HUDEP-2 (cell line): ENCODE measurements at regions not wholly inside any gene's neighbourhood (a gene's known extent, or its start where the extent isn't known, plus 50 kb on each side); places are given as distances from the start of the nearest gene placed in this dataset.
"Not testable (repeated sequence)": the region's sequence is repeated elsewhere in the genome, so short reads cannot be mapped to it uniquely, and the experiment has no call there.

Source experiments
- DNase-seq, 76 experiments: peaks; one replicate each; lab custom pipeline; 2025; ENCODE audit not compliant: unreplicated experiment in 76 of 76; lab: John Stamatoyannopoulos, UW

DNA sequence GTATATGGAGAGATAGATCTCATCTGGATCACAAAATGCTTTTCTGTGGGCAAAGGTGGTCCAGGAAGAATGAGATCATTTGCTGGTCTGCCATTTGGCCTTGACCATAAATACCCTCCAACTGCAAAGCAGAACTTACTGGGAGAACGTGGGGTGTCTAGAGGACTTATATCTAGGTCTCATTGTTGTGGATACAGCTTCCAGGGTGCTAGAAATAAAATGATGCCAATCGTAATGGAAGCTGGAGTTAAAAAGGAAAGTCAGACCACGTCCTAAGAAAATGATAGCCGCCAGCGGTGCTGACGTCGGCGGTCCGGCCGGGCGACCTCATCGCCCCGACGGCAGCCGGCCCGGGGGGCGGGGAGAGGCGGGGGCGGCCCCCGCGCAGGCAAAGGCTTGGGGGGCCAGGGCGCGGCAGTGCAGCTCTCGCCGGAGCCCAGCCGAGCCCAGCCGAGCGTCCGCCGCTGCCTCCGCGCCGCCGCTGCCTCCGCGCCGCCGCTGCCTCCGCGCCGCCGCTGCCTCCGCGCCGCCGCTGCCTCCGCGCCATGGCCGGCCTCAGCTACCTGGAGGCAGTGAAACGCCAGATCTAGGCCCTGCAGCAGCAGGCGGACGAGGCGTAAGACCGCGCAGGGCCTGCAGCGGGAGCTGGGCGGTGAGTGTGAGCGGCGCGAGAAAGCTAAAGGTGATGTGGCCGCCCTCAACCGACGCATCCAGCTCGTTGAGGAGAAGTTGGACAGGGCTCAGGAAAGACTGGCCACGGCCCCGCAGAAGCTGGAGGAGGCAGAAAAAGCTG, 89.5 kb downstream of the EOMES start:
- peak in 4 of 76 experiments; percentile 0 to 2 (median 2) for DNase-seq

DNA sequence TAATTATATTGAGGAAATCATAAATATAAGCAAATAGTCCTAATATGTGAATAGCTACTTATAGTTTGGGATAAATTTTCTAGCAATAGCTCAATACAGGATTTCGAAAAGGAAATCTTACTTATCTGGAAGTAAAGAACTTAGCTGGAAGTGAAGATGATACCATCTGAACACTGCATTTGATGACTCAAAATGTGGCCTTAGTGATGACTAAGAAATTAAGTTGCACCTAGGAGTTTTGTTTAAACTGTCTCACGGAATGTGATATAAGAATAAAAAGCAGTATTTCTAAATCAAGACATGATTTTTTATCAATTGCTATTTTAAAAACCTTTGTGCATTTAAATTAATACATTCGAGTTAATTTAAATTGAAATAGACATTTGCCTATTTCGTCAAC, 91.2 kb downstream of the EOMES start:
- DNase-seq = no peak

DNA sequence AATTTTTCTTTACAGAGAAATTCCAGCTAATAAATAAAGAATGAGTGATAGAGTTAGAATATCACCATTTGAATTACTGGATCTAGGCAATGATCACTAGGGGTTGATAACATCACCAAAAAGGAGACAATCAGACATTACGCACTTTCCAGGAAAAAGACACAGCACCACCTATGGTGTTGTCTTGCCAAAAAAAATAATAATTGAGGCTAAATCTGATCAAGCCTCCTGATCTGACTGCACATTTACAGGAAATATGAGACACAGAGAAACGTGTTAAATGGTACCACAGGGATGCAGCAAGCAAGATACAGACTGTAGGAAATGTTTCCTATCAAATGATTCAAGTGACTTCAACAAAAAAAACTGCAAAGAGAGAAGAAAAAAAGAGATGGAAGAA, 92.8 kb downstream of the EOMES start:
- no peak for DNase-seq

DNA sequence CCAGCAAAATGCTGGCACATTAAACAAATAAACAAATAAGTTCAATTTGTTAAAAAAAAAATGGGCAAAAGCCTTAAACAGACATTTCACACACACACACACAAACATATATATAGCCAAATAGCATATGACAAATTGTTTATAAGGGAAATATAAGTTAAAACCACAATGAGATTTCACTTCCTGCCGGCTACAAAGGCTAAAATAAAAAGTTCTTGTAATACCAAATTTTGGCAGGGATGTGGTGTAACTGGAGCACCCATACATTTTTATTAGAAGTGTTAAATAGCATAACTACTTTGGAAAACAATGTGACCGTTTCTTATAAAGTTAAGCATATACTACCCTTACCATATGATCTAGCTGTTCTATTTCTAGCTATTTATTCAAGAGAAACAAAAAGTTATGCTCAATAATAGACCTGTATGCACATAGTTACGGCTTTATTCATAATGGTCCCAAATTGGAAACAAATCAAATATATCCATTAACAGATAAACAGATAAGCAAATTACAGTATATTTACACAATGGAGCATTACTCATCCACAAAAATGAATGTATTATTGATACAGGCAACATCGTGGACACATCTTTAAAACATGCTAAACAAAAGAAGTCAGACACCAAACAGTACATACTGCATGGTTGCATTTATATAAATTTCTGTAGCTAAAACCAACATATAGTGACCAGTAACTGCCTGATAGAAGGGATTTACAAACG, 93.9 kb downstream of the EOMES start:
- DNase-seq = no peak

DNA sequence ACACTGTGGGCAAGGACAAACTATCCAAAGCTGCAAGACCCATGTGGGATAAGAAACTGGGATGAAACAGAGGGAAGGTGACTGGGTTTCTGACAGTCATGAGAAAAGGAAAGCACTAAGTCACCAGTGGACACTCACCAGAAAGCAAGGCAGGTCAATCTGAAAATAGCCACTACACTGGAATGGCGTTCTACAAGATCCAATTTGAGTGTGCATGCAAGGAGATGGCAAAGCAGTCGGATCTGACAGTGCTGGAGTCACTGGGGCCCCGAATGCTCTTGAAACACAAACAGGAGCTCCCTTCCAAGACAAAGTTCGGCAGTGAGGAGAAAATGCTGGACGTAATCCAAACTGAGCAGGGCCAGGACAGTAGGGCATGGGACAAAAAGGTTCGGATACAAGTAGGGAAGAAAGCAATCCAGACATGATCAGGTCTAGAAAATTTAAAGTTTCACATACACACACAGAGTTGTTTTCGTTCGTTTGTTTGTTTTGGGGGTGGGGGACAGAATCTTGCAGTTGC, 95.5 kb downstream of the EOMES start:
- DNase-seq = no peak

DNA sequence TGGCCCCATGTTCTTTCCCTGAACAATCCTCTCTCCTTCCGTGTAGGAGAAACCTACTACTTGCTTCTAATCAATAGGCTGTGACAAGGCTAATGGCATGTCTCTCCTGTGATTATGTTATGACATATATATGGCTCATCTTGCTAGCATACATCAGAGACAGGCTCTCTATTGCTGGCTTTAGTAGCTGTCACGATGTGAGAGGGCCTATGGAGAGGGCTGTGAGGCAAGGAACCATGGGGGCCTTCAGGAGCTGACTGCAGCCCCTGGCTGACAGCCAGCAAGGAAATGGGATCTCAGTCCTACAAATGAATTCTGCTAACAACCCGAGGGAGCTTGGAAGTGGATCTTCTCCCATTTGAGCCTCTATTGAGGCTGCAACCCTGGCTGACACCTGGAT, 96.3 kb downstream of the EOMES start:
- no peak for DNase-seq

DNA sequence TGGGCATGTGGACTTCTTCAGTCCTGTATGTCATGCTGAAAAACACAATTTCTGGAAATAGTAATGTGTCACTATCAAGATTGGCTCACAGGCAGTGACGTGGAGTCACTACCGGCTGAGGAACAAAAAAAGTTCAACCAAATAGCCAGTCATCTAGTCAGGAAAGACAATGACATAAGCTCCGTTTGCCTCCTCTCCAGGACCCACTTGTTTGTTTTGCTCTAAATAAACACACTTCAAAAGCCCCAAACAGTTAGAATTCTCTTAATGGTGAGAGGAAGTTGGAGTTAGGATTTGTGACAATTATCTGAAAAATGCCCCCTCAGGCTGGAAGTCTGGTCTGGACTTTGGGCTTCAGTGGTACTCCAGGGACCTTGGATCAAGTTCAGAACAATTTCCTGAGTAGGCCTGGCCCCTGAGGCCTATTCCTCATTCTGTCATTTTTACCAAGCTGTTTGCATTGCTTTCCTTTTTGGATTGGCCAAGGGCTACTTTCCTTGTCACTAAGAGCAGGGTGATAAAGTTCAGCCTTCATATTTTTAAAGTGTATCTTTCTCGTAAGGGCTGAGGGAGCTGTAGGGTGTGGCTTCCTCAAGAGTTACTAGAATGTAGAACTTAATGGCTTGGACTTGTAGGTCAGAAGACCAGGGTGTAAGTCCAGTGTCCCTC, 98.9 kb downstream of the EOMES start:
- no peak for DNase-seq

DNA sequence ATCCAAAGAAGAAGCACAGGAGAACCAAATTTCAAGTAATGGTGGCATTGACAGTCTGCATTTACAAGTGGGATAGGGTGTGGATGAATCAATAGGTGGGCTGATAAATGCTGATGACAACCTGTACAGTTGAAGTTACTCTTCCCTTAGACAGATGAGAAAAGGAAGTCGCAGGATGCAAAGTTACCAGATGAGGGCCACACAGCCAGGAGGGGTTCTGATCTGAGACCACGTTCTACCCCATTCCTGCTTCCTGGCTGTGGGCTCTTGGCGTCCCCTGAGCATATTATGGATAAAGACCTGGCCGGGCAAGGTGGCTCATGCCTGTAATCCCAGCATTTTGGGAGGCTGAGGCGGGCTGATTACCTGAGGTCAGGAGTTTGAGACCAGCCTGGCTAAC, 104.6 kb downstream of the EOMES start:
- DNase-seq = no peak

DNA sequence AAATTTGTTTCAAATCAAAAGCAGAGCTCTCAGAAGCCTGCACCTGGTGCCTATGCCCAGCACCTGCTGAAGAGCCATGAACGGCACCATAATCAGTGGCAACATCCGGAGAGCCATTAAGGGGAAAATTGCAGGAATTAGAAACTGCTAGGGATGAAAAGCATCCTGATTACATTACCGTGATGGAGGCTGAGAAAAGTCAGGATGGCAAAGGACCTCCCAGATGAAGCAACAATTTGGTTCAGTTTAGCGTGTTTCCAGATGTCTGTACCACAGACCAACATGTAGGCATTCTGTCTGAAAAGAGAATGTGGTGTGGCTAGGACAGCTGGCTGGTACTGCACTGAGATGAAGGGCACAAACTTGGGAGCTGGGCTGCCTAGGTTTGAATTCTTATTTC, 106.1 kb downstream of the EOMES start:
- no peak for DNase-seq

DNA sequence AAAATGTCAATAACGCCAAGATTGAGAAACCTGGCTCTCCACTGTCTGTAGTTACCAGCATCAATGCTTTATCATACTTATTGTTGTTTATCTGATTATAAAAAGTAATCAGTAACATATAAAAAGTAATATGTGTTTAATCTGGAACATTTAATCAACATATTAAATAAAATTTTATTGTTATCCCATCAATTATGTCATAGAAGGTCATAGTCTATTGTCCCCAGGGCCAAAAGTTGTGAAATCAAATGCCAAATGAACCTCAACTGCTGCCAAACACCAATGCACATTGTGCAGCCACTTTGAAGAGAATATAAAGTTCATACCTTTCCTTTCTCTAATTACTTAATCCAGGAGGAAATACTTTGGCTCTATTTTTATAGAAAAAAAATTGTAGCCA, 106.6 kb downstream of the EOMES start:
- DNase-seq = no peak

DNA sequence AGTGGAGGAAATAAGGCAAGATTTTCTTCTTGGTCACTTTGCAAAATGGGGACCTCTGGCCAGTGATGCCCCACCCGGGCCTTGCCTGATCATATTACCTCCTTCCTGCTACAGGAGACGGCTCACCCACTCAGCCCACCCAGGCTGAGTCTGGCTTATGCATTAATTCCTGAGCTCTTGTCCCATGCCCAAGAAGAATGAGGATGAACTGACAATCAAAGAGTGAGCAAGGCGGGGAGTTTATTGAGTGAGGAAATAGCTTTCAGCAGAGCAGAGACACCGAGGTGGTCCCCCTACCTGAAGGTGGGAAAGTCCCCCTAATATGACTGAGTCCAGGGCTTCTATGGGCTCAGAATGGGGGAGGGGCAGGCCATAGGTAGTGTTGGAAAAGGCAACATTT, 107.5 kb downstream of the EOMES start:
- DNase-seq = no peak

DNA sequence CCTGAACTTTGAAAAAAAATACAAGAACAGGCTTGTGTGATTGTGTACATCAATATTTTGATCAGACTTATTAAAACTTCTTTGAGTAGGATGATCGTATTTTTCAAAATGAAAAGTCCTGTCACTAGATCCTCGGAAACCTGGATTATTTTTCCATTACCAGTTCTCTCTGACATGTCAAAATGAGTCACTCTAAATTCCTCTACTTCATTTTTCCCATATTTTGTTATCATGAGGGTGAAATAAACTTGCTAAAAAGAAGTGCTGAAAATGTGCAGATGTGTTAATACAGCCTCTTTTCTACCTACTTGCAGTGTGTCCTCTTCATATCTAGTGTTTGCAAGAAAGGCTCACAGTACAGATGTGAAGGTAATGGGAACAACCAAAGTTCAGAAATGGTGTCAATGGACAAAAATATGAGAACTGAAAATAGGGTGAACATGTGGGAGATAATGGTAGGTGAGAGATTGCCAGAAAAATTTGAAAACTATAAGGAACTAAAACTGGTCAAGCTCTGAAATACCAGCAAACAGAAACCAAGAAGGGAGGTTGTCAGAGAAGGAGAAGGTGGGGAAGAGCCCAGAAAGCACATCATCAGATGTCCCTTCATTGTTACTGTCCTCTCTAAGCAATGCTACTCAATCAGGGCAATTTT, 108.2 kb downstream of the EOMES start:
- DNase-seq = no peak

DNA sequence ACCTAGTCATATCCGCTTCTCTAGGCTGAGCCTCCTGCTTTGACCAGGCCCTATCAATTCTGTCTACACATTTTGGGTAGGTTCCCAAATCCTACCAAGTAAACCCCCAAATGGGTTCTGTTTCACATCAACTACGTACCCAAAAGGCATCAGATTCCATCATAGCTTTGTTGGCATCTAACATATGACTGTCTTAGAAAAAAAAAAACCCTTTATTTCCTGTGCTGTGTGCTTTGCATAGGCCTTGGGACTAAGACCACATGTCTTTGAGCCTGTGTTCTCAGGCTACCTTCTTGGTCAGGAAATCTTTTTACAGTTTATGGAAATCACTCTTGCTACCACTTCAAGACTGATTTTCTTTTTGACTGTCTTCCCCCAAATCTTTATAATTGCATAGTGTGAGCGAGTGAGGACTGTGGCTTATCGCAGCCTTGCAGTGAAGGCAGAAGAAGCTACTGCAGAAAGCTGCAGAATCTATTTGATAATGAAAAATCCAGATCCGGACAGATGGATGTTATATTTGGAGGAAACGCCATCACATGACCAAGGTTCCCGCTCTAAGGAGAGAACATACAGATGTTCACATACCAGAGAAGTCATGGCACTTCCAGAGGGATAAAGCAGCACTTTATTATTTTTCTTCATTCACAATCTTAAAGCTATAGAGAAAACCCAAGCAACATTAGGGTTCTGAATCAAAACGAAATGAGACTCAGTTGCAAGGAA, 111.2 kb downstream of the EOMES start:
- no peak for DNase-seq

DNA sequence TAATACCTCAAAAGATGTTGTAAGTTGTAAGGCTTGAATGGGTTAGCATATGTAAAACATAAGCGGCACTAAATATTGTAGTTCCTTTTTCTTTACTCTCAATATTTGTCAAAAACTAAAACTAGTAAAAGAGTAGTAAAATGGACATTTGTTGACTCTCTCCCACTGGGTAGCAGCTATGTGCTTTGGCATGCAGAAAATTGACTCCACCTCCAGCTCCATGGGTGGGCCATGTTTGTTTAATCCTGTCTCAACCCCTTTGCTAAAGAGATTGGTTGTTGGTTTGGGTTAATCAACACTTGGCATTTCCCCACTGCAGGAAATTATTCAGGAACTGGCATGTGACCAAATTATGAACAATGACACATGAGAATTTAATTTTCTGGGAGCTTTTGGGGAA, 114.8 kb downstream of the EOMES start:
- no peak for DNase-seq

DNA sequence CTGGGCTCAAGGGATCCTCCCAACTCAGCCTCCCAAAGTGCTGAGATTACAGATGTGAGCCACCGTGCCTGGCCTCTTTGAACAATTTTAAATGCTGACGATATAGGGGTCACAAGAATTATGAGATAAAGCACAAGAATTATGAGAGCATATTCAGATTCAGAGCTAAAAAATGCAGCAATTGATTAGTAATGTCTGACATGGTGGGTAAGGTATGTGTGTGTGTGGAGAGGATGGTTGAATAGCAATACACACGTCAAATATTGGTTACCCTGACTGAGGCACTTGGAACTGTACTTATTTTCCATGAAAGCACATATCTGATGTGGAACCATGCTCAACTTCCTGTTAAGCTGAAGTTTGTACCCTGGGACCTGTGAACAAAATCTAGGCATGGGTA, 115.6 kb downstream of the EOMES start:
- no peak for DNase-seq

DNA sequence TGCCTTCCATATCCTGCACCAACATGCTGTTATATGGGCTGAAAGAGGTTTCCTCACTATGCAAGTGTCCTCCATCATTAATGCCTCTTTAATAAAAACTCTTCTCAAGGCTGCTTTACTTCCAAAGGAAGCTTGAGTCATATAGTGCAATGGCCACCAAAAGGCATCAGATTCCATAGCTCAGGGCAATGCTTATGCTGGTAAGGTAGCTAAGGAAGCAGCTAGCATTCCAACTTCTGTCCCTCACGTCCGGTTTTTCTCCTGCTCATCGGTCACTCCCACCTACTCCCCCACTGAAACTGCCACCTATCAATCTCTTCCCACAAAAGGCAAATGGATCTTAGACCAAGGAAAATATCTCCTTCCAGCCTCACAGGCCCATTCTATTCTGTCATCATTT, 117.1 kb upstream of the SLC4A7 start:
- not testable (repeated sequence) for DNase-seq

DNA sequence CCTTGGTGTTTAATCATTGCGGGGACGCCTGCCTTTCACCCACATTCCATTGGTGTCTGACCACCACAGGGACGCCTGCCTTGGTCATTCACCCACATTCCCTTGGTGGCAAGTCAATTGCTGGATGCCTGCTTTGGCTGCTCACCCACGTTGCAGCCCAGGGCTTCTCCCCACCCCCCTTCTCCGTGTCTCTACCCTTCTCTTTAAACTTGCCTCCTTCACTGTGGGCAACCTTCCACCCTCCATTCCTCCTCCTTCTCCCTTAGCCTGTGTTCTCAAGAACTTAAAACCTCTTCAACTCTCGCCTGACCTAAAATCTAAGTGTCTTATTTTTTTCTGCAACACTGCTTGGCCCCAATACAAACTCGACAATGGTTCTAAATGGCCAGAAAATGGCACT, 115.6 kb upstream of the SLC4A7 start:
- not testable (repeated sequence) for DNase-seq

DNA sequence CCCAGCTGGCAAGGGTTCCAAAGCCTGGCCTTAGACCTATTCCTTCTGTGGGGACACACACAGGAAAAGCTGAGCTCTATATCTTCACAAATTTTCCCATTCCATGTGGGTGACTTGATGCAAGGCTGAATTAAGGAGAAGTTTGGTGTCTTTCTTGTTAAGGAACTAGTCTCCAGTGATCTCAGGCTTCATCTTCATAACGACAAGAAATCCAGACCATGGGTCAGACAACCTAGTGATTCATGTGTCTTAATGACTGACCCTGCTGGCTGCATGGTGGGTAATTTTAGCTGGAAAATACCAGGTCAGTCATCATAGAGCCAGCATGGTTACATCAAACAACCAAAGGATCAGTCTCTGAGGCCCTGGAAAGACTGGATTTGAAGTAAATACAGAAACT, 112.7 kb upstream of the SLC4A7 start:
- no peak for DNase-seq

DNA sequence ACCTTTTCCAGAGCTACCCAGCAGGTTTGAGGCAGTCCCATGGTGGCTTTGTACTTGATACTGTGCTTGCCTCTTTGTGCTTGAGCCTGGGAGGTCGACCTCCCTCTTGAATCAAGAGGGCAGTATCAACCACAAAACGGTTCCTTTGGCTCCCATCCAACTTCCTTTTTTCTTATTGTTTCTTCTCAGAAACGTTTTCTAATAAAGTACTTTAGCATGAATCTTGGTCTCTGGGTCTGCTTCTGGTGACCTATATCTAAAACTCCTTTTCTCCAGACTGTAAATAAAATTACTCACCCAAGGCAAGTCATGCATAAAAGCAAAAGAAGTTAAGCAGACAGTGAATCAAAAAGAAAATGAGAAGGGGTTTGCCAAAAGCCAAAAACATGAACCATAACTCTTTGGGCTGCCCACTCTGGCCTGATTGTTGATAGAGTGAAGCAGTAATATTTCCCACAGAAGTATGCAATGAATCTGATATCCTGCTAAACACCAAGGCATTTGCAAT, 112.2 kb upstream of the SLC4A7 start:
- DNase-seq = no peak

DNA sequence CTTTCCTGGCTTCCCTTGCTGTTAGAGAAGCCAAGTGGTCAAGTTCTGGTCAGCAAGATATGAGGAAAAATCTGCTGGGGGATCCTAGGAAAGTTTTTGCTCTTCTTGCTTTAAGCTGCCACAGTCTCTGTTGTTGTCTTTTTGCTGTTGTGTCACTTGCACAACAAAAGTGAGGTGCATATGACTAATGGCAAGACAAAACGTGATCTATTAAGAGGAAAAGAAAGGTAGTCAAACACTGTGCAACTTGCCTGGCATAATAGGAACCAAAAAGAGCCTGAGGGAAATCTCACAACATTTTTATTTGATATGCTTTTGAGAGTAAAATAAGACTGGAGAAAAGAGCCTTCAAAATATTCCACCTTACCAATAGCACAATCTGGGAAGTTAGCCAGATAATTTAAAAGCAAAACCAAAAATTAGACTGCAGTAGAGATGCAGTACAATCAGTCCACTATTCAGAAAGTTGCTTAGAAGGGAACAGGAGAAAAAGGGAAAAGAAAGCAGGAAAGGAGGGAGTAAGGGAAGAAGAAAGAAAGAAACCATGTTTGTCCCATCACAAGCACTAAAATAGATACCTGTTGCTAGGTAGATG, 110.0 kb upstream of the SLC4A7 start:
- no peak for DNase-seq
